NCI-H460 (cell line): ENCODE measurements at regions not wholly inside any gene's neighbourhood (a gene's known extent, or its start where the extent isn't known, plus 50 kb on each side); places are given as distances from the start of the nearest gene placed in this dataset.
"Not testable (repeated sequence)": the region's sequence is repeated elsewhere in the genome, so short reads cannot be mapped to it uniquely, and the experiment has no call there.

Source experiments
- DNase-seq: peaks from one replicate; pipeline ENCODE4 v3.0.0-alpha.2; 2016; ENCODE audit warnings: low read depth; ENCODE audit errors: extremely low read depth
- small RNA-seq, 2 experiments: library from RNA; depleted of rRNA; stranded (forward); fragments of <200 nt; gene quantifications; one replicate each; pipeline ENCODE3, GENCODE V24; 2014

GRCh38 chr9:106771608-106772007, 91.4 kb upstream of the ZNF462 start:
- DNase-seq = no peak

GRCh38 chr9:106772523-106773290, 90.3 kb upstream of the ZNF462 start:
- DNase-seq = peak; percentile 4

GRCh38 chr9:106773750-106774149, 89.2 kb upstream of the ZNF462 start:
- no peak for DNase-seq

- DNase-seq = no peak
Observed at GRCh38 chr9:106775960-106776359, 87.0 kb upstream of the ZNF462 start.

GRCh38 chr9:106779796-106780195, 83.2 kb upstream of the ZNF462 start:
- DNase-seq = no peak

GRCh38 chr9:106783121-106783520, 79.8 kb upstream of the ZNF462 start:
- DNase-seq = no peak

GRCh38 chr9:106784076-106784475, 78.9 kb upstream of the ZNF462 start:
- no peak for DNase-seq

- DNase-seq = no peak
Observed at GRCh38 chr9:106785200-106785599, 77.8 kb upstream of the ZNF462 start.

GRCh38 chr9:106788021-106788420, 74.9 kb upstream of the ZNF462 start:
- not testable (repeated sequence) for DNase-seq

GRCh38 chr9:106795031-106795430, 67.9 kb upstream of the ZNF462 start:
- DNase-seq = no peak

- DNase-seq = no peak
Observed at GRCh38 chr9:106796771-106797170, 66.2 kb upstream of the ZNF462 start.

GRCh38 chr9:106797299-106797698, 65.7 kb upstream of the ZNF462 start:
- no peak for DNase-seq

GRCh38 chr9:106798016-106798799, 64.8 kb upstream of the ZNF462 start:
- no peak for DNase-seq

GRCh38 chr9:106799152-106799551, 63.8 kb upstream of the ZNF462 start:
- DNase-seq = peak; percentile 14

- no peak for DNase-seq
Observed at GRCh38 chr9:106800701-106801270, 62.2 kb upstream of the ZNF462 start.

GRCh38 chr9:106801816-106802215, 61.1 kb upstream of the ZNF462 start:
- no peak for DNase-seq

Small RNA genes in the stretch of these regions (small RNA-seq; reads per million reads assigned to genes)
- 0 reads per million in 2 experiments for gene MIR8081
